Natural killer cell (primary cell): ENCODE measurements at regions not wholly inside any gene's neighbourhood (a gene's known extent, or its start where the extent isn't known, plus 50 kb on each side); places are given as distances from the start of the nearest gene placed in this dataset.
"Not testable (repeated sequence)": the region's sequence is repeated elsewhere in the genome, so short reads cannot be mapped to it uniquely, and the experiment has no call there.

ENCODE experiments used
- ATAC-seq, 3 donors: fragments of 150-1000 bp in 2 of 3; fragments of 200-7000 bp in 1 of 3; cut with Tn5 transposase; 1 replicate in 1 of 3; 2 replicates in 2 of 3; pipeline ENCODE4 v1.10.0; 2021; ENCODE audit warnings: mild to moderate bottlenecking in 2 of 3, moderate library complexity in 2 of 3
- DNase-seq, 2 donors: peaks; one replicate each; pipeline versions ENCODE4 v3.0.0 to v3.0.0-alpha.2; 2013 to 2021; ENCODE audit warnings: mixed read lengths in 1 of 2
- H3K27ac ChIP-seq: one replicate; pipeline ENCODE4 v1.5.1; 2013; ENCODE audit warnings: mild to moderate bottlenecking, low read length
- H3K27me3 ChIP-seq: one replicate; pipeline ENCODE4 v1.6.1; 2013; ENCODE audit warnings: low read length; ENCODE audit not compliant: control insufficient read depth, insufficient read depth
- H3K36me3 ChIP-seq: one replicate; pipeline ENCODE4 v1.6.1; 2013; ENCODE audit warnings: low read length; ENCODE audit not compliant: control insufficient read depth, insufficient read depth
- H3K4me1 ChIP-seq: one replicate; pipeline ENCODE4 v1.6.1; 2013; ENCODE audit warnings: low read length; ENCODE audit not compliant: control insufficient read depth, insufficient read depth
- H3K4me3 ChIP-seq: one replicate; pipeline ENCODE4 v1.5.1; 2013; ENCODE audit warnings: low read length
- H3K9me3 ChIP-seq: one replicate; pipeline ENCODE4 v1.6.1; 2013; ENCODE audit warnings: low read length; ENCODE audit not compliant: control insufficient read depth, insufficient read depth
- H3K27ac Mint-ChIP-seq, 2 donors: one replicate each; pipeline ENCODE4 v1.8.0; 2022; ENCODE audit warnings: mild to moderate bottlenecking in 2 of 2, mixed read lengths in 2 of 2, moderate library complexity in 1 of 2
- H3K27me3 Mint-ChIP-seq, 2 donors: one replicate each; pipeline ENCODE4 v1.8.0; 2022; ENCODE audit warnings: low read depth in 2 of 2, mixed read lengths in 2 of 2
- H3K36me3 Mint-ChIP-seq: one replicate; pipeline ENCODE4 v1.8.0; 2022; ENCODE audit warnings: mixed read lengths
- H3K4me1 Mint-ChIP-seq, 2 donors: one replicate each; pipeline ENCODE4 v1.8.0; 2022; ENCODE audit warnings: mixed read lengths in 2 of 2
- H3K4me3 Mint-ChIP-seq: one replicate; pipeline ENCODE4 v1.8.0; 2022; ENCODE audit warnings: mild to moderate bottlenecking, moderate library complexity, mixed read lengths
- H3K9me3 Mint-ChIP-seq, 2 donors: one replicate each; pipeline ENCODE4 v1.8.0; 2022; ENCODE audit warnings: mixed read lengths in 2 of 2
- CTCF ChIP-seq: fragments of 200-600 bp; IDR thresholded peaks from one replicate; pipeline ENCODE4 v1.8.0; 2022; ENCODE audit warnings: antibody characterized with exemption
- WGBS: methylation state at CpG from one replicate; pipeline ENCODE4 v1.1.7; 2013; ENCODE audit warnings: missing lambda C conversion rate; ENCODE audit not compliant: insufficient coverage; 5-methylcytosine and 5-hydroxymethylcytosine counted together
- intact Hi-C: fragments of 100-400 bp; cut with micrococcal nuclease; formaldehyde crosslinking; loops from one replicate; pipeline ENCODE4 v1.14.2; 2022

- Mint-ChIP-seq H3K36me3 (no peaks in the 10 kb centered on the region), H3K9me3 (no peaks in the 10 kb centered on the region), H3K27ac (no peak overlapping the region), H3K4me3 (no peak overlapping the region), H3K27me3 (peaks cover 16 to 25% of the 10 kb centered on the region in 2 donors), H3K4me1 (no peaks in the 10 kb centered on the region)
- Histone ChIP-seq H3K4me1 (no peaks in the 10 kb centered on the region), H3K4me3 (no peak overlapping the region), H3K27me3 (peaks cover 2% of the 10 kb centered on the region), H3K27ac (no peak overlapping the region), H3K9me3 (no peaks in the 10 kb centered on the region), H3K36me3 (no peaks in the 10 kb centered on the region)
- no peak for TF ChIP-seq CTCF
- ATAC-seq (no peak), DNase-seq (no peak)
- intact Hi-C loops, result no loop called here
- WGBS, result 76% methylated on average over 11 of the region's 11 CpGs
Measured at GRCh38 chr1:30550365-30551220, 172.8 kb downstream of the MATN1 start.

DNA sequence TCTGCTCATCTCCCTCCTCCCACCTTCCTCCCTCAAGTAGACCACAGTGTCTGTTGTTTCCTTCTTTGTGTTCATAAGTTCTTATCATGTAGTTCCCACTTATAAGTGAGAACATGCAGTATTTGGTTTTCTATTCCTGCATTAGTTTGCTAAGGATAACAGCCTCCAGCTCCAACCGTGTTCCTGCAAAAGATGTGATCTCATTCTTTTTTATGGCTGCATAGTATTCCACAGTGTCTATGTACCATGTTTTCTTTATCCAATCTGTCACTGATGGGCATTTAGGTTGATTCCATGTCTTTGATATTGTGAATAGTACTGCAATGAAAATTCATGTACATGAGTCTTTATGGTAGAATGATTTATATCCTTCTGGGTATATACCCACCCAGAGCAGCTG, 173.5 kb downstream of the MATN1 start:
- H3K27ac ChIP-seq, H3K27me3 ChIP-seq, H3K9me3 ChIP-seq, ATAC-seq, H3K27ac Mint-ChIP-seq, intact Hi-C loops, H3K36me3 Mint-ChIP-seq, H3K4me3 Mint-ChIP-seq, H3K9me3 Mint-ChIP-seq, H3K4me1 Mint-ChIP-seq, H3K4me1 ChIP-seq, DNase-seq, H3K36me3 ChIP-seq, H3K4me3 ChIP-seq: not testable (repeated sequence)
- H3K27me3 Mint-ChIP-seq, result peaks cover 17 to 31% of the 10 kb centered on the region in 2 donors
- 92% methylated on average over 1 of the region's 1 CpG for WGBS

- Histone ChIP-seq H3K36me3 (no peaks in the 10 kb centered on the region), H3K4me3 (no peak overlapping the region), H3K27ac (no peak overlapping the region), H3K27me3 (peaks cover 2% of the 10 kb centered on the region), H3K4me1 (no peaks in the 10 kb centered on the region), H3K9me3 (no peaks in the 10 kb centered on the region)
- H3K4me1 Mint-ChIP-seq, result no peaks in the 10 kb centered on the region
- intact Hi-C loops, result no loop called here
- WGBS, result no CpG with 5 or more reads among the region's 2 CpGs
- DNase-seq (no peak), ATAC-seq (no peak)
- H3K9me3 Mint-ChIP-seq, result no peaks in the 10 kb centered on the region
- H3K27me3 Mint-ChIP-seq, result peaks cover 16 to 31% of the 10 kb centered on the region in 2 donors
- no peaks in the 10 kb centered on the region for H3K36me3 Mint-ChIP-seq
- no peak overlapping the region for H3K4me3 Mint-ChIP-seq
- H3K27ac Mint-ChIP-seq, result no peak overlapping the region
- no peak for TF ChIP-seq CTCF
Measured at GRCh38 chr1:30548294-30548693, 175.1 kb downstream of the MATN1 start.

DNA sequence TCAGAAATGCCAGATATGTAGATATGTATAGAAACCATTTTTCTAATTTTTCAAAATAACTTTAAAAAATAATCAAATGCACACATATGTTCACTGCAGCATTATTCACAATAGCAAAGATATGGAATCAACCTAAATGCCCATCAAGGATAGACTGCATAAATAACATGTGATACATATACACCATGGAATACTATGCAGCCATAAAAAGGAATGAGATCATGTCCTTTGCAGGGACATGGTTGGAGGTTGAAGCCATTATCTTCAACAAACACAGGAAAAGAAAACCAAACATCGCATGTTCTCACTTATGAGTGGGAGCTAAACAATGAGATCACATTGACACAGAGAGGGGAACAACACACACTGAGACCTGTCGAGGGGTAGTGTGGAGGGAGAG, 176.1 kb downstream of the MATN1 start:
- DNase-seq, H3K27me3 ChIP-seq, H3K9me3 ChIP-seq, H3K4me3 Mint-ChIP-seq, intact Hi-C loops, H3K36me3 Mint-ChIP-seq, ATAC-seq, H3K27ac Mint-ChIP-seq, H3K4me1 Mint-ChIP-seq, H3K4me3 ChIP-seq, H3K9me3 Mint-ChIP-seq, H3K36me3 ChIP-seq, H3K4me1 ChIP-seq, H3K27ac ChIP-seq: not testable (repeated sequence)
- peaks cover 13 to 31% of the 10 kb centered on the region in 2 donors for H3K27me3 Mint-ChIP-seq
- 67% methylated on average over 2 of the region's 2 CpGs for WGBS
